HepG2 (cell line): ENCODE measurements at regions not wholly inside any gene's neighbourhood (a gene's known extent, or its start where the extent isn't known, plus 50 kb on each side); places are given as distances from the start of the nearest gene placed in this dataset.

Experiments
- ATF5 ChIP-seq: sonication (generic); formaldehyde crosslinking; IDR thresholded peaks from 2 replicates; pipeline ENCODE4 v1.4.0; 2020; ENCODE audit warnings: mild to moderate bottlenecking, low read depth, missing genetic modification reagents
- ATRX ChIP-seq: sonication (generic); formaldehyde crosslinking; IDR thresholded peaks from 2 replicates; pipeline ENCODE4 v1.4.0; 2020; ENCODE audit warnings: missing genetic modification reagents, borderline replicate concordance
- FUBP1 ChIP-seq: sonication (generic); formaldehyde crosslinking; IDR thresholded peaks from 2 replicates; pipeline ENCODE4 v1.5.1; 2020; ENCODE audit warnings: missing genetic modification reagents, mild to moderate bottlenecking, borderline replicate concordance
- HNF4A ChIP-seq: sonication (generic); formaldehyde crosslinking; IDR thresholded peaks from 2 replicates; pipeline ENCODE4 v1.4.0; 2020; ENCODE audit warnings: missing genetic modification reagents
- JUND ChIP-seq: sonication (generic); formaldehyde crosslinking; IDR thresholded peaks from 2 replicates; pipeline ENCODE4 v1.8.0; 2022; ENCODE audit warnings: mild to moderate bottlenecking, missing genetic modification reagents
- KLF16 ChIP-seq, 2 experiments: sonication (generic) in 1 of 2; formaldehyde crosslinking in 1 of 2; IDR thresholded peaks; 2 replicates each; pipeline versions ENCODE4 v1.6.1 to v1.8.0; 2016 to 2023; ENCODE audit warnings: missing genetic modification reagents in 2 of 2, missing compliant biosample characterization in 1 of 2
- KLF9 ChIP-seq: IDR thresholded peaks from 2 replicates; pipeline ENCODE4 v1.6.1; 2016; ENCODE audit warnings: low read depth
- MZF1 ChIP-seq: sonication (generic); formaldehyde crosslinking; IDR thresholded peaks from 2 replicates; pipeline ENCODE4 v1.8.1; 2023; ENCODE audit warnings: mild to moderate bottlenecking, missing genetic modification reagents, borderline replicate concordance
- NR2F6 ChIP-seq, 2 experiments: IDR thresholded peaks; 2 replicates each; pipeline ENCODE4 v1.6.1; 2016; ENCODE audit warnings: antibody characterized with exemption in 1 of 2, mild to moderate bottlenecking in 1 of 2
- RORA ChIP-seq: sonication (generic); formaldehyde crosslinking; IDR thresholded peaks from 2 replicates; pipeline ENCODE4 v1.5.0; 2020; ENCODE audit warnings: mild to moderate bottlenecking, missing genetic modification reagents, moderate library complexity
- RXRB ChIP-seq: IDR thresholded peaks from 2 replicates; pipeline ENCODE4 v1.6.1; 2016; ENCODE audit warnings: borderline replicate concordance, missing genetic modification reagents, missing compliant biosample characterization
- TAF1 ChIP-seq: sonication (generic); formaldehyde crosslinking; IDR thresholded peaks from 2 replicates; pipeline ENCODE4 v1.4.0; 2020; ENCODE audit warnings: missing genetic modification reagents
- ZBTB38 ChIP-seq: sonication (generic); formaldehyde crosslinking; IDR thresholded peaks from 2 replicates; pipeline ENCODE4 v1.5.1; 2020; ENCODE audit warnings: mild to moderate bottlenecking, missing genetic modification reagents
- ZMYM4 ChIP-seq: sonication (generic); formaldehyde crosslinking; IDR thresholded peaks from 2 replicates; pipeline ENCODE4 v1.8.1; 2023; ENCODE audit warnings: mild to moderate bottlenecking, missing genetic modification reagents
- ZNF143 ChIP-seq: sonication (generic); formaldehyde crosslinking; IDR thresholded peaks from 2 replicates; pipeline ENCODE4 v1.4.0; 2020; ENCODE audit warnings: missing genetic modification reagents
- ZNF180 ChIP-seq: sonication (generic); formaldehyde crosslinking; IDR thresholded peaks from 2 replicates; pipeline ENCODE4 v1.4.0; 2020; ENCODE audit warnings: low read depth, missing genetic modification reagents, borderline replicate concordance
- ZNF225 ChIP-seq: sonication (generic); formaldehyde crosslinking; IDR thresholded peaks from 2 replicates; pipeline ENCODE4 v1.4.0; 2020; ENCODE audit warnings: mild to moderate bottlenecking, missing genetic modification reagents
- ZNF280B ChIP-seq: sonication (generic); formaldehyde crosslinking; IDR thresholded peaks from 2 replicates; pipeline ENCODE4 v1.5.0; 2020; ENCODE audit warnings: missing genetic modification reagents, mild to moderate bottlenecking, borderline replicate concordance
- ZNF496 ChIP-seq: sonication (generic); formaldehyde crosslinking; IDR thresholded peaks from 2 replicates; pipeline ENCODE4 v1.8.1; 2023; ENCODE audit warnings: mild to moderate bottlenecking, moderate library complexity, missing genetic modification reagents; ENCODE audit not compliant: insufficient replicate concordance
- ZNF512B ChIP-seq: sonication (generic); formaldehyde crosslinking; IDR thresholded peaks from 2 replicates; pipeline ENCODE4 v1.5.1; 2020; ENCODE audit warnings: missing genetic modification reagents, mild to moderate bottlenecking, borderline replicate concordance
- ZNF784 ChIP-seq: sonication (generic); formaldehyde crosslinking; IDR thresholded peaks from 2 replicates; pipeline ENCODE4 v1.5.1; 2020; ENCODE audit warnings: missing genetic modification reagents, mild to moderate bottlenecking, borderline replicate concordance
- ZSCAN9 ChIP-seq: IDR thresholded peaks from 2 replicates; pipeline ENCODE4 v1.6.1; 2016; ENCODE audit warnings: borderline replicate concordance

- TF ChIP-seq ATF5 (CRISPR knock-in tag) (no peak), HNF4A (CRISPR knock-in tag) (peak; percentile 15; the same call in 1 of the 2 replicates), RORA (CRISPR knock-in tag) (no peak), ZSCAN9 (no peak), ZNF784 (CRISPR knock-in tag) (peak; percentile 59; the same call in 1 of the 2 replicates), ZNF496 (CRISPR knock-in tag) (no peak), ZBTB38 (CRISPR knock-in tag) (peak; percentile 73; the same call in 1 of the 2 replicates), TAF1 (CRISPR knock-in tag) (0 out of 2 replicates have a peak, but pooled peaks have one; percentile 14), ZNF180 (CRISPR knock-in tag) (no peak), MZF1 (CRISPR knock-in tag) (0 out of 2 replicates have a peak, but pooled peaks have one; percentile 38), KLF9 (no peak), ZNF280B (peak; percentile 62; the same call in 1 of the 2 replicates), JUND (no peak), FUBP1 (CRISPR knock-in tag) (0 out of 2 replicates have a peak, but pooled peaks have one; percentile 76), KLF16 (CRISPR knock-in tag; IDR thresholded peaks at IDR 0.05) (no peak), ZNF512B (CRISPR knock-in tag) (no peak), NR2F6 (IDR thresholded peaks at IDR 0.05) (peak; percentile 51; the same call in 1 of the 2 replicates), NR2F6 (CRISPR knock-in tag; IDR thresholded peaks at IDR 0.05) (peak; percentile 75; the same call in 1 of the 2 replicates), ZNF225 (no peak), RXRB (CRISPR knock-in tag) (0 out of 2 replicates have a peak, but pooled peaks have one; percentile 18), ATRX (CRISPR knock-in tag) (0 out of 2 replicates have a peak, but pooled peaks have one; percentile 25), ZNF143 (CRISPR knock-in tag) (peak; percentile 29), ZMYM4 (no peak)
Observed at GRCh38 chr2:111702119-111702803, 181.7 kb downstream of the ANAPC1 start (continued).
